NOMO-1 treated with DMSO at 0.1 percent for 48 hours (cell line): ENCODE measurements at regions not wholly inside any gene's neighbourhood (a gene's known extent, or its start where the extent isn't known, plus 50 kb on each side); places are given as distances from the start of the nearest gene placed in this dataset.
"Not testable (repeated sequence)": the region's sequence is repeated elsewhere in the genome, so short reads cannot be mapped to it uniquely, and the experiment has no call there.

Source experiments
- DNase-seq: peaks from one replicate; lab custom pipeline; 2025; ENCODE audit not compliant: unreplicated experiment; lab: John Stamatoyannopoulos, UW

- no peak for DNase-seq
Observed at GRCh38 chr7:54245020-54245419, 297.2 kb upstream of the VSTM2A start.

- no peak for DNase-seq
Observed at GRCh38 chr7:54249686-54250085, 292.5 kb upstream of the VSTM2A start.

GRCh38 chr7:54252256-54253035 is 289.7 kb upstream of the VSTM2A start:
- DNase-seq = no peak

- no peak for DNase-seq
Observed at GRCh38 chr7:54253036-54253373, 289.2 kb upstream of the VSTM2A start.

- DNase-seq = no peak
Observed at GRCh38 chr7:54255242-54255641, 286.9 kb upstream of the VSTM2A start.

- no peak for DNase-seq
Observed at GRCh38 chr7:54259185-54259584, 283.0 kb upstream of the VSTM2A start.

- no peak for DNase-seq
Observed at GRCh38 chr7:54260941-54261371, 281.2 kb upstream of the VSTM2A start.

- DNase-seq = no peak
Observed at GRCh38 chr7:54278847-54279246, 263.3 kb upstream of the VSTM2A start.

GRCh38 chr7:54292171-54292925 is 249.8 kb upstream of the VSTM2A start:
- DNase-seq = no peak

GRCh38 chr7:54299426-54299825 is 242.7 kb upstream of the VSTM2A start:
- no peak for DNase-seq

GRCh38 chr7:54315955-54316354 is 226.2 kb upstream of the VSTM2A start:
- DNase-seq = not testable (repeated sequence)

GRCh38 chr7:54326592-54327167 is 215.5 kb upstream of the VSTM2A start:
- no peak for DNase-seq

GRCh38 chr7:54330216-54330800 is 211.9 kb upstream of the VSTM2A start:
- no peak for DNase-seq

GRCh38 chr7:54331311-54331710 is 210.9 kb upstream of the VSTM2A start:
- DNase-seq = no peak

- no peak for DNase-seq
Observed at GRCh38 chr7:54332301-54332700, 209.9 kb upstream of the VSTM2A start.

- no peak for DNase-seq
Observed at GRCh38 chr7:54333952-54334351, 208.2 kb upstream of the VSTM2A start.

- no peak for DNase-seq
Observed at GRCh38 chr7:54336800-54337199, 205.4 kb upstream of the VSTM2A start.

GRCh38 chr7:54337466-54337865 is 204.7 kb upstream of the VSTM2A start:
- no peak for DNase-seq

- DNase-seq = no peak
Observed at GRCh38 chr7:54338319-54338718, 203.9 kb upstream of the VSTM2A start.

GRCh38 chr7:54339073-54339472 is 203.1 kb upstream of the VSTM2A start:
- DNase-seq = no peak

GRCh38 chr7:54342458-54342857 is 199.7 kb upstream of the VSTM2A start:
- no peak for DNase-seq

GRCh38 chr7:54343511-54343910 is 198.7 kb upstream of the VSTM2A start:
- no peak for DNase-seq
